NCI-H345 treated with DMSO at 0.1 percent for 48 hours (cell line): ENCODE measurements at regions not wholly inside any gene's neighbourhood (a gene's known extent, or its start where the extent isn't known, plus 50 kb on each side); places are given as distances from the start of the nearest gene placed in this dataset.

ENCODE experiments used
- DNase-seq: peaks from one replicate; lab custom pipeline; 2025; ENCODE audit not compliant: unreplicated experiment; lab: John Stamatoyannopoulos, UW

- DNase-seq = no peak
These were observed 55.0 kb upstream of the TOPAZ1 start for GRCh38 chr3:44186712-44187111.
